ENCODE measurements at regions not wholly inside any gene's neighbourhood (a gene's known extent, or its start where the extent isn't known, plus 50 kb on each side); places are given as distances from the start of the nearest gene placed in this dataset.

- ATAC-seq (no peak), DNase-seq (no peak)
- Histone ChIP-seq H3K4me3 (no peak overlapping the region), H3K4me1 (no peaks in the 10 kb centered on the region), H3K27me3 (no peaks in the 10 kb centered on the region), H3K9me3 (no peaks in the 10 kb centered on the region), H3K27ac (no peak overlapping the region), H3K36me3 (replicated peaks in 1 of 2; ENCODE audit: insufficient read depth in 1 of 2, low read depth in 2 of 2) (no peaks in the 10 kb centered on the region)
- intact Hi-C loops (cut with DNase I), result no loop called here
- 72 to 76% methylated on average over 6 of the region's 6 CpGs for WGBS, 2 donors
- no peak for TF ChIP-seq POLR2A (IDR thresholded peaks at IDR 0.05)
- no peak for TF ChIP-seq CTCF (IDR thresholded peaks at IDR 0.05)
These were observed 464.5 kb upstream of the SLITRK5 start for GRCh38 chr13:87206708-87207107.

GRCh38 chr13:87207280-87208003 lies 463.7 kb upstream of the SLITRK5 start:
- DNase-seq, result no peak
- Histone ChIP-seq H3K27me3 (no peaks in the 10 kb centered on the region), H3K27ac (no peak overlapping the region), H3K4me1 (no peaks in the 10 kb centered on the region), H3K4me3 (no peak overlapping the region), H3K9me3 (no peaks in the 10 kb centered on the region), H3K36me3 (replicated peaks in 1 of 2; ENCODE audit: insufficient read depth in 1 of 2, low read depth in 2 of 2) (no peaks in the 10 kb centered on the region)
- TF ChIP-seq POLR2A (IDR thresholded peaks at IDR 0.05) (no peak), CTCF (IDR thresholded peaks at IDR 0.05) (no peak)
- ATAC-seq, result no peak
- intact Hi-C loops (cut with DNase I), result no loop called here
- 34 to 37% methylated on average over 4 of the region's 4 CpGs for WGBS, 2 donors

- DNase-seq (no peak), ATAC-seq (no peak)
- 56 to 65% methylated on average over 2 of the region's 2 CpGs for WGBS, 2 donors
- no peaks in the 10 kb centered on the region for H3K27me3 ChIP-seq
- TF ChIP-seq CTCF (IDR thresholded peaks at IDR 0.05) (no peak), POLR2A (IDR thresholded peaks at IDR 0.05) (no peak)
- H3K4me1 ChIP-seq, result no peaks in the 10 kb centered on the region
- intact Hi-C loops (cut with DNase I), result no loop called here
- H3K27ac ChIP-seq, result no peak overlapping the region
- no peaks in the 10 kb centered on the region for H3K36me3 ChIP-seq (replicated peaks in 1 of 2; ENCODE audit: insufficient read depth in 1 of 2, low read depth in 2 of 2)
- no peak overlapping the region for H3K4me3 ChIP-seq
- H3K9me3 ChIP-seq, result no peaks in the 10 kb centered on the region
These were observed 462.5 kb upstream of the SLITRK5 start for GRCh38 chr13:87208636-87209035.

- intact Hi-C loops (cut with DNase I), result no loop called here
- DNase-seq, result no peak
- 53 to 60% methylated on average over 2 of the region's 2 CpGs for WGBS, 2 donors
- TF ChIP-seq CTCF (IDR thresholded peaks at IDR 0.05) (no peak), POLR2A (IDR thresholded peaks at IDR 0.05) (no peak)
- ATAC-seq, result no peak
- Histone ChIP-seq H3K4me3 (no peak overlapping the region), H3K4me1 (no peaks in the 10 kb centered on the region), H3K27me3 (no peaks in the 10 kb centered on the region), H3K36me3 (replicated peaks in 1 of 2; ENCODE audit: insufficient read depth in 1 of 2, low read depth in 2 of 2) (no peaks in the 10 kb centered on the region), H3K27ac (no peak overlapping the region), H3K9me3 (no peaks in the 10 kb centered on the region)
These were observed 436.2 kb upstream of the SLITRK5 start for GRCh38 chr13:87234981-87235380.

GRCh38 chr13:87235621-87236020 lies 435.6 kb upstream of the SLITRK5 start:
- no peaks in the 10 kb centered on the region for H3K36me3 ChIP-seq (replicated peaks in 1 of 2; ENCODE audit: insufficient read depth in 1 of 2, low read depth in 2 of 2)
- H3K27ac ChIP-seq, result no peak overlapping the region
- no peak for ATAC-seq
- no peaks in the 10 kb centered on the region for H3K9me3 ChIP-seq
- no peaks in the 10 kb centered on the region for H3K4me1 ChIP-seq
- TF ChIP-seq POLR2A (IDR thresholded peaks at IDR 0.05), result no peak
- no peak for TF ChIP-seq CTCF (IDR thresholded peaks at IDR 0.05)
- no peaks in the 10 kb centered on the region for H3K27me3 ChIP-seq
- intact Hi-C loops (cut with DNase I), result no loop called here
- DNase-seq, result no peak
- H3K4me3 ChIP-seq, result no peak overlapping the region

All from body of pancreas (tissue), 4 donors.